VCaP (cell line): ENCODE measurements at regions not wholly inside any gene's neighbourhood (a gene's known extent, or its start where the extent isn't known, plus 50 kb on each side); places are given as distances from the start of the nearest gene placed in this dataset.
"Not testable (repeated sequence)": the region's sequence is repeated elsewhere in the genome, so short reads cannot be mapped to it uniquely, and the experiment has no call there.

Source experiments
- H3K27ac ChIP-seq: fragments of 450-650 bp; 2 replicates; pipeline ENCODE4 v1.5.1; 2017
- TF ChIP-seq, protein P1 (sequence below): fragments of 450-650 bp; conservative IDR thresholded peaks from 2 replicates; pipeline ENCODE4 v1.5.1; 2017; ENCODE audit warnings: mild to moderate bottlenecking, moderate library complexity

DNA sequence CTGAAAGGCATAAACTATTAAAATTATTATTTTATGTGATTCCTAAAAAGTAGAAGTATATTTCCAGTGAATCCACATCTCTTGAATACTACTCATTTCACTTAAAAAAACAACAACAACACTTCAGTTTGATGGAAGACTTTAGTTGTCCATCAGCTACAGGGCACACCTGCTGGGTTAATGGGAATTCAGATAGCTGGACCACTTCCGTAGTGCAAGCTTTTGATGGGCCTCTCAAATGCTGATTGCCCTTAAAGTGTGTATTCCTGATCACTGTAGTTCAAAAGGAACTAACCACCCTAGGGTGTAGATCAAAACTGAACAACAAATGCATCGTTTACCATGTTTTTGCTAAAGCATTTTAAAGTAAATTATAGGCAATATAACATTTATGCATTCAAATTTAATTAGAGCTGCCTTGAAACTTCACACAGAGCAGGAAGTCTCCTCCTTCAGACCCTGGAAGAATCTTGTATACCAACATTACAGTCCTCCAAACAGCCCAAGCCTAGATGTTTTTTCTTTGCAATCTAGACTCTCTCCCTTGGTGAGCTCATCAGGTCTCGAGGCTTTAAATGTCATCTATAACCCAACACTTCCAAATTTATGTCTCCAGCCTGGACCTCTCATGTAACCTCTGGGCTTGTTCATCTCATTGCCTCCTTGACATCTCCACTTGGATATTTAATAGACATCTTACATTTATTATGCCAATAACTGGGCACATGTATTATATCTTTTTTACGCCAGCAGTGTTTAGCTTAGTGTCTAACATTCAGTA, 510.1 kb upstream of the SLC39A10 start:
- no peak overlapping the region for H3K27ac ChIP-seq
- TF ChIP-seq, protein P1, sequence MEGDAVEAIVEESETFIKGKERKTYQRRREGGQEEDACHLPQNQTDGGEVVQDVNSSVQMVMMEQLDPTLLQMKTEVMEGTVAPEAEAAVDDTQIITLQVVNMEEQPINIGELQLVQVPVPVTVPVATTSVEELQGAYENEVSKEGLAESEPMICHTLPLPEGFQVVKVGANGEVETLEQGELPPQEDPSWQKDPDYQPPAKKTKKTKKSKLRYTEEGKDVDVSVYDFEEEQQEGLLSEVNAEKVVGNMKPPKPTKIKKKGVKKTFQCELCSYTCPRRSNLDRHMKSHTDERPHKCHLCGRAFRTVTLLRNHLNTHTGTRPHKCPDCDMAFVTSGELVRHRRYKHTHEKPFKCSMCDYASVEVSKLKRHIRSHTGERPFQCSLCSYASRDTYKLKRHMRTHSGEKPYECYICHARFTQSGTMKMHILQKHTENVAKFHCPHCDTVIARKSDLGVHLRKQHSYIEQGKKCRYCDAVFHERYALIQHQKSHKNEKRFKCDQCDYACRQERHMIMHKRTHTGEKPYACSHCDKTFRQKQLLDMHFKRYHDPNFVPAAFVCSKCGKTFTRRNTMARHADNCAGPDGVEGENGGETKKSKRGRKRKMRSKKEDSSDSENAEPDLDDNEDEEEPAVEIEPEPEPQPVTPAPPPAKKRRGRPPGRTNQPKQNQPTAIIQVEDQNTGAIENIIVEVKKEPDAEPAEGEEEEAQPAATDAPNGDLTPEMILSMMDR, result no peak

DNA sequence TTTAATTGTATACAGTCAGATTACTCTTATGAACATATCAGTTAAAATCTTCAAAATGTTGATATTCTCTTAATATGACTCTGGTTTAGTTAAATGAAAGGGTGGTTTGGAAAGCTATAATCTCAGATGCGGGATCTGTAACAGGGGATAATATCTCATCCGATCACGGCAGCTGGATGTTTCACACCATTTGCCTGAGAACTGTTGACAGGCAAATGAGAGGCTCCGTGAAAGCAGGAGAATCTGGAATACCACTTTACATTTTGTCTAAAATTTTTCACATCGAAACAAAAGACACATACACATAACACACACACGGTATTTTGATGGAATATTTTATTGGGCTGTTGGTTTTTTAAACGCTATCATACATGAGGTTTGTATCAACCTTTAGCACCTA, 518.6 kb upstream of the SLC39A10 start:
- TF ChIP-seq, protein P1, result no peak
- no peak overlapping the region for H3K27ac ChIP-seq

DNA sequence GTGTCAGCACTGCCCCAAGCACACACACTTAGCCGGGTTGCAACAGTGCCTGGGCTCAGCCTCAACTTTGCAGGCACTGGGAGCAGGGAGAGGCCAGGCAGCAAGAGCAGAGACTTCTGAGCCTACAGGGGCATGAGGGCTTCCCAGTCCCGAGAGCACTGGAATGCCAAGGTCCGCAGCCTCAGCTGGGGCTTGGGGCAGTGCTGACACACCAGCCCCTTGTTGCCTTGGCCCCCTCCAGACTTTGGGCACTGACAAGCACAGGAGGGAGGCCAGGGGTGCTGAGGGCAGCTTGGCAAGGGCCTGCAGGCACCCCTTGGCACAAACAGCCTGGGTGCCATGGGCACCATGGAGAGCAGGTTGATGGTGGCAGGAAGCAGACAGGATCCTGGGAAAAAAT, 531.1 kb upstream of the SLC39A10 start:
- H3K27ac ChIP-seq, result not testable (repeated sequence)

DNA sequence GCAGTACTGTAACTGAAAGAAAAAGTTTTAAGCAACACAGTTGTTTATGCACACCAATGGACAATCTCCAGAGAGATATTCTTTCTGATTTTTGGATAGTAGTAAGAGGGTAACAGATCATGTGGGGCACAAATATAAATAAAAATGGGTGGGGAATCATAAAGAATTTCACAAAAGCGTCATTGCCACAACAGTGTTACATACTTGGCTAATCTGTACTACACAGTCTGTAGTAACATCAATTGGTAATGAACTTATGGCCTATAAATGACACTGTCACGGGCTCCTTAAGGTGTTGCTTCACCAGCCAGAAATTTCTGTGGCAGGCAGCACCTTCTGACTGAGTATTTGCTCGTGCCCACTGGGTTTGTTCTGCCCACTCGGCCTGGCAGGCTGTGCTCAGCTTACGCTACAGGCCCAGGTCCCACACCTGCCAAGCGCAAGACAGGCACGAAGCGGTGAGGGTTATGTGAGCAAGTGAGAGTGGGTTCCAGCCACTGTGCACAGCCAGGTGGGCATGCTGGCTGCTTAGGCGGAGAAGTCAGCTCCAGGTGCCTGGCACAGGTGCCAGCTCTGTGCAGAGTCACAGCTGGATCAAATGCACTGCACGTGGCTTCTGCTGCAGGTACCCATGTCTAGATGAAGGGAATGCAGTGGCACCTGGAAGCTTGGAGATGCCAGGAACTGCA, 532.5 kb upstream of the SLC39A10 start:
- TF ChIP-seq, protein P1, result no peak
- no peak overlapping the region for H3K27ac ChIP-seq

DNA sequence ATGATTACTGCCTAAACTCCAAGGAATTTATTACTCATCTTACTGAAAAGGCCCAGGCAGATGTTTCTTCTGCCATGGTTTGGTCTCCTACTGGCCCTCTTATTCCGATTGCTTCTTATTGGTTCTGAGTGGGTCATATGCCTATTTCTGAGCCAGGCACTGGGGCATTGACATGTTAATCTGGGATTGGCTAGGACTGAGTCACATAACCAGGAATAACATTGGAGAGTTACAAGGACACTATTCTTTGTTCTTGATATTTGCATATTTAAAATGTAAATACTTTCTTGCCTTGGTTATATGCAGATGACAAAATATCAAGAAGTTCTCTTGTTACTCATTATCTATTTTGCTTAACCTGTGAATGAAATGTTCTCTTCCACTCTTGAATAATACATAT, 534.4 kb upstream of the SLC39A10 start:
- TF ChIP-seq, protein P1, result no peak
- H3K27ac ChIP-seq, result no peak overlapping the region

DNA sequence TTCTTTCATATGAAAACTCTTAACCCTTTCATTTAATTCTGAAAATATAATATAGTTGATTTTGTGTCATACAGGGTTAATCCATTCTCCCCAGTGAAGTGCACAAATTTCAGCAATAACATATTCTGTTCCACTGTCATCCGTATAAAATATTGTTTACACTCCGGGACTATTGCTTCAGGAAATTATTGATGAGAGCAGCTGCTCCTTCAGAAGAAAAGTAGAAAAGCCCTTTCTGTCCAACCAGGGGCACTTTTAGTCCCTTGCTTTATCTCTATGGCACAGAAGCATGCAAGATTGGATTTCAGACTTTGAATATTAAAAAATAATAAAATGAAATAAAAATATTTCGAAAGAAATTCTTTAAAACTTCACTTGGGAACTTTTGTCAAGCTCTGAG, 535.7 kb upstream of the SLC39A10 start:
- TF ChIP-seq, protein P1, result no peak
- H3K27ac ChIP-seq, result no peak overlapping the region

DNA sequence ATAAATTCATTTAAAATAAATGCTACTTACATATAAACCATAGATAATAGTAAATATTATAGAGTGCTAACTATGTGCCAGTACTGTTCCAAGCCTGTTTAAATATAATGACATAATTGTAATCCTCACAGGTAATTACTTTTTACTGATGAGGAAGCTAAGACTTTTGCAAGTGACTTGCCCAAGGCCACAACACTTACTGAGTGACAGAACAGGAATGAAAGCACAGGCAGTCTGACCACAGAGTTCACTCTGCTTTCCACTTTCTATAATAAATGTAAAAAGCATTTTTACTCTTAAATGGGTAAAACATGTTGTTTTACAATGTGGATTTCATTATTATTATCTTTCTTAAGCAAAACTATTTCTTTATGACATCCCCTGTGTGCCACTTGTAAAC, 537.8 kb upstream of the SLC39A10 start:
- no peak overlapping the region for H3K27ac ChIP-seq
- TF ChIP-seq, protein P1, result no peak

DNA sequence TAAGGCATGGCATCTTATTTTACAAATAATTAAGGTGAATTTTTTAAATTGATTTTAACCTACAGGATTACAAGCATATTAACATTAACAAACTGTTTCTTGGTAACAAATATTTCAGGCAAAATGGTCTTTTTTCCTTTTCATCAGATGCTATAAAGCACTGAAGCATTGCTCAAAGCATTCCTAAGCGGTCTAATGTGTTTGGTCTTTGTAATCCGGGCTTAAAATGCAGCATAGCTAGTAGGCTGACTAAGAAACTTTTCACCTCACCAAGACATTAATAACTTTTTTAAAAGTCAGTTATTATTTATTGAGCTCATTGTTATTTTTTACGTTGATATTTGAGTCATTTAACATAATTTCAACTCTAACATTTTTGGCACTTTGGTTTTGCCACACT, 538.8 kb upstream of the SLC39A10 start:
- TF ChIP-seq, protein P1, result no peak
- no peak overlapping the region for H3K27ac ChIP-seq
